HepG2 (cell line): ENCODE measurements at regions not wholly inside any gene's neighbourhood (a gene's known extent, or its start where the extent isn't known, plus 50 kb on each side); places are given as distances from the start of the nearest gene placed in this dataset.

Experiments used
- CCDC6 ChIP-seq: sonication (generic); formaldehyde crosslinking; IDR thresholded peaks from 2 replicates; pipeline ENCODE4 v1.8.1; 2022; ENCODE audit warnings: mild to moderate bottlenecking, missing genetic modification reagents, moderate library complexity
- GTF2F1 ChIP-seq: fragments of 150-350 bp; IDR thresholded peaks from 2 replicates; pipeline ENCODE4 v1.6.1; 2014; ENCODE audit warnings: low read length
- IKZF1 ChIP-seq: fragments of 450-650 bp; IDR thresholded peaks from 2 replicates; pipeline ENCODE4 v1.7.1; 2016
- KDM5B ChIP-seq: sonication (generic); formaldehyde crosslinking; IDR thresholded peaks from 2 replicates; pipeline ENCODE4 v1.4.0; 2020; ENCODE audit warnings: missing genetic modification reagents, mild to moderate bottlenecking, borderline replicate concordance
- KMT2A ChIP-seq: sonication (generic); formaldehyde crosslinking; IDR thresholded peaks from 2 replicates; pipeline ENCODE4 v1.4.0; 2020; ENCODE audit warnings: missing genetic modification reagents
- NFE2L2 ChIP-seq: fragments of 150-350 bp; IDR thresholded peaks from 2 replicates; pipeline ENCODE4 v1.6.1; 2014; ENCODE audit warnings: low read length
- NFIB ChIP-seq: sonication (generic); formaldehyde crosslinking; IDR thresholded peaks from 2 replicates; pipeline ENCODE4 v1.9.0; 2021; ENCODE audit warnings: missing genetic modification reagents, mild to moderate bottlenecking, borderline replicate concordance
- TAF1 ChIP-seq: sonication (generic); formaldehyde crosslinking; IDR thresholded peaks from 2 replicates; pipeline ENCODE4 v1.4.0; 2020; ENCODE audit warnings: missing genetic modification reagents
- THYN1 ChIP-seq: sonication (generic); formaldehyde crosslinking; IDR thresholded peaks from 2 replicates; pipeline ENCODE4 v1.8.1; 2023; ENCODE audit warnings: low read depth, mild to moderate bottlenecking, moderate library complexity, missing genetic modification reagents, borderline replicate concordance
- ZBTB21 ChIP-seq: sonication (generic); formaldehyde crosslinking; IDR thresholded peaks from 2 replicates; pipeline ENCODE4 v1.4.0; 2020; ENCODE audit warnings: missing genetic modification reagents
- ZBTB3 ChIP-seq: sonication (generic); formaldehyde crosslinking; IDR thresholded peaks from 2 replicates; pipeline ENCODE4 v1.4.0; 2020; ENCODE audit warnings: low read depth, mild to moderate bottlenecking, moderate library complexity, missing genetic modification reagents, borderline replicate concordance
- ZBTB42 ChIP-seq: sonication (generic); formaldehyde crosslinking; IDR thresholded peaks from 2 replicates; pipeline ENCODE4 v1.5.0; 2020; ENCODE audit warnings: mild to moderate bottlenecking, missing genetic modification reagents
- ZBTB8A ChIP-seq: sonication (generic); formaldehyde crosslinking; IDR thresholded peaks from 2 replicates; pipeline ENCODE4 v1.4.0; 2020; ENCODE audit warnings: mild to moderate bottlenecking, low read depth, missing genetic modification reagents, borderline replicate concordance
- ZNF10 ChIP-seq: sonication (generic); formaldehyde crosslinking; IDR thresholded peaks from 2 replicates; pipeline ENCODE4 v1.4.0; 2020; ENCODE audit warnings: mild to moderate bottlenecking, low read depth, missing genetic modification reagents, borderline replicate concordance
- ZNF136 ChIP-seq: sonication (generic); formaldehyde crosslinking; IDR thresholded peaks from 2 replicates; pipeline ENCODE4 v1.8.1; 2022; ENCODE audit warnings: low read depth, mild to moderate bottlenecking, moderate library complexity, missing genetic modification reagents
- ZNF160 ChIP-seq: sonication (generic); formaldehyde crosslinking; IDR thresholded peaks from 2 replicates; pipeline ENCODE4 v1.8.0; 2022; ENCODE audit warnings: mild to moderate bottlenecking, inconsistent platforms, missing genetic modification reagents
- ZNF235 ChIP-seq: sonication (generic); formaldehyde crosslinking; IDR thresholded peaks from 2 replicates; pipeline ENCODE4 v1.8.1; 2023; ENCODE audit warnings: mild to moderate bottlenecking, missing genetic modification reagents, borderline replicate concordance
- ZNF256 ChIP-seq: sonication (generic); formaldehyde crosslinking; conservative IDR thresholded peaks from 2 replicates; pipeline ENCODE4 v1.4.0; 2020; ENCODE audit warnings: missing genetic modification reagents
- ZNF446 ChIP-seq: sonication (generic); formaldehyde crosslinking; IDR thresholded peaks from 2 replicates; pipeline ENCODE4 v1.5.0; 2020; ENCODE audit warnings: mild to moderate bottlenecking, missing genetic modification reagents
- ZNF562 ChIP-seq: sonication (generic); formaldehyde crosslinking; IDR thresholded peaks from 2 replicates; pipeline ENCODE4 v1.8.0; 2022; ENCODE audit warnings: missing genetic modification reagents, borderline replicate concordance
- ZNF564 ChIP-seq: sonication (generic); formaldehyde crosslinking; IDR thresholded peaks from 2 replicates; pipeline ENCODE4 v1.8.1; 2023; ENCODE audit warnings: mild to moderate bottlenecking, missing genetic modification reagents
- ZNF615 ChIP-seq: sonication (generic); formaldehyde crosslinking; IDR thresholded peaks from 2 replicates; pipeline ENCODE4 v1.5.0; 2020; ENCODE audit warnings: mild to moderate bottlenecking, missing genetic modification reagents, borderline replicate concordance
- ZSCAN22 ChIP-seq: sonication (generic); formaldehyde crosslinking; IDR thresholded peaks from 2 replicates; pipeline ENCODE4 v1.4.0; 2020; ENCODE audit warnings: mild to moderate bottlenecking, missing genetic modification reagents
- TF ChIP-seq, protein P1 (sequence below): sonication (generic); formaldehyde crosslinking; IDR thresholded peaks from 2 replicates; pipeline ENCODE4 v1.5.0; 2020; ENCODE audit warnings: mild to moderate bottlenecking, missing genetic modification reagents
- TF ChIP-seq, protein P2 (sequence below): IDR thresholded peaks from 2 replicates; pipeline ENCODE4 v1.6.1; 2016

DNA sequence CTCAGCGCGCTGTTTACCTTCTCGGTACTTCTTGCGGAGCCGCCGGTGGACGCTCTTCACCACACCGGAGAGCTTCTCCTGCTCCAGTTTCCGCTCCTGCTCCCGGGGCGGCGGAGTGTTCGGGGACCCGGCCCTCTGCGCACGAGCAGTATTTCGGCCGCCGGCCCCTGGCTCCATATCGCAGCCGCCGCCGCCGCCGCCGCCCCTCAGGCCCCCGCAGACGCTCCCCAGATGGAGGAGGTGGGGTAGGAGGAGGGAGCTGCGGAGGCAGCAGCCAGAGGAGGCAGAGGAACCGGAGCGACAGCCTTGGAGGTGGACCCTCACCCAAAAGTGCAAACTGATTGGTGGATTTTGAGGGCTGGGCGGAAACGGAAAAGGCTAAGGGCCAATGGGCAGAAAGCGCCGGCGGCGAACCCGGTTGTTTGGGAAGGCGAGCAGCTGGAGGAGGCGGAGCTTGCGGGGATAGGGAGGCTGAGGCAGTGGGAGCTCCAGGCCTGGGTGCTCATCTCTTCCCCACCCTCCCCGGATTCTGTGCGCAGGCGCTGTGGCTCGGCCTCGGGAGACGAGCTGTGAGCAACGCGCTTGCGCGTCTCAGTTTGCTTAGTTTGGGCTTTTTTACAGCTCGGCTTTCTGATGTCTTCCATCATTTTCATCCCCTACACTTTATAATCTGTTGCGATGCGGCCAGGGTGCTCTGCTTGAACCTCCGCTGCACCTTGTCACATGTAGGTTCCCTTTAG, 146.9 kb downstream of the GPR85 start (continued):
- no peak for TF ChIP-seq ZNF160 (CRISPR knock-in tag)
- TF ChIP-seq ZNF10 (CRISPR knock-in tag) = no peak
- TF ChIP-seq CCDC6 (CRISPR knock-in tag) = no peak
- TF ChIP-seq ZNF256 (CRISPR knock-in tag) = no peak
- TF ChIP-seq ZNF562 (CRISPR knock-in tag) = no peak
- TF ChIP-seq ZBTB21 = no peak
- no peak for TF ChIP-seq IKZF1
- TF ChIP-seq ZBTB3 = no peak
- TF ChIP-seq, protein P1, sequence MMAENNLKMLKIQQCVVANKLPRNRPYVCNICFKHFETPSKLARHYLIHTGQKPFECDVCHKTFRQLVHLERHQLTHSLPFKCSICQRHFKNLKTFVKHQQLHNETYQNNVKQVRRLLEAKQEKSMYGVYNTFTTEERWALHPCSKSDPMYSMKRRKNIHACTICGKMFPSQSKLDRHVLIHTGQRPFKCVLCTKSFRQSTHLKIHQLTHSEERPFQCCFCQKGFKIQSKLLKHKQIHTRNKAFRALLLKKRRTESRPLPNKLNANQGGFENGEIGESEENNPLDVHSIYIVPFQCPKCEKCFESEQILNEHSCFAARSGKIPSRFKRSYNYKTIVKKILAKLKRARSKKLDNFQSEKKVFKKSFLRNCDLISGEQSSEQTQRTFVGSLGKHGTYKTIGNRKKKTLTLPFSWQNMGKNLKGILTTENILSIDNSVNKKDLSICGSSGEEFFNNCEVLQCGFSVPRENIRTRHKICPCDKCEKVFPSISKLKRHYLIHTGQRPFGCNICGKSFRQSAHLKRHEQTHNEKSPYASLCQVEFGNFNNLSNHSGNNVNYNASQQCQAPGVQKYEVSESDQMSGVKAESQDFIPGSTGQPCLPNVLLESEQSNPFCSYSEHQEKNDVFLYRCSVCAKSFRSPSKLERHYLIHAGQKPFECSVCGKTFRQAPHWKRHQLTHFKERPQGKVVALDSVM (CRISPR knock-in tag) = peak; percentile 97
- TF ChIP-seq ZNF615 (CRISPR knock-in tag) = no peak
- no peak for TF ChIP-seq ZNF136 (CRISPR knock-in tag)
- TF ChIP-seq GTF2F1 = no peak
- no peak for TF ChIP-seq ZNF235 (CRISPR knock-in tag)
- TF ChIP-seq, protein P2, sequence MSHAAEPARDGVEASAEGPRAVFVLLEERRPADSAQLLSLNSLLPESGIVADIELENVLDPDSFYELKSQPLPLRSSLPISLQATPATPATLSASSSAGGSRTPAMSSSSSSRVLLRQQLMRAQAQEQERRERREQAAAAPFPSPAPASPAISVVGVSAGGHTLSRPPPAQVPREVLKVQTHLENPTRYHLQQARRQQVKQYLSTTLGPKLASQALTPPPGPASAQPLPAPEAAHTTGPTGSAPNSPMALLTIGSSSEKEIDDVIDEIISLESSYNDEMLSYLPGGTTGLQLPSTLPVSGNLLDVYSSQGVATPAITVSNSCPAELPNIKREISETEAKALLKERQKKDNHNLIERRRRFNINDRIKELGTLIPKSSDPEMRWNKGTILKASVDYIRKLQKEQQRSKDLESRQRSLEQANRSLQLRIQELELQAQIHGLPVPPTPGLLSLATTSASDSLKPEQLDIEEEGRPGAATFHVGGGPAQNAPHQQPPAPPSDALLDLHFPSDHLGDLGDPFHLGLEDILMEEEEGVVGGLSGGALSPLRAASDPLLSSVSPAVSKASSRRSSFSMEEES (CRISPR knock-in tag) = no peak
- TF ChIP-seq TAF1 (CRISPR knock-in tag) = peak; percentile 37; the same call in 1 of the 2 replicates
- no peak for TF ChIP-seq NFE2L2
- peak; percentile 25; the same call in 1 of the 2 replicates for TF ChIP-seq KDM5B (CRISPR knock-in tag)
- TF ChIP-seq ZNF564 (CRISPR knock-in tag) = no peak
- no peak for TF ChIP-seq THYN1 (CRISPR knock-in tag)
- no peak for TF ChIP-seq ZBTB42 (CRISPR knock-in tag)
- no peak for TF ChIP-seq ZSCAN22
- TF ChIP-seq KMT2A (CRISPR knock-in tag) = no peak; the same call in 1 of the 2 replicates
- no peak for TF ChIP-seq ZNF446 (CRISPR knock-in tag)
- no peak for TF ChIP-seq ZBTB8A
- TF ChIP-seq NFIB (CRISPR knock-in tag) = no peak
